Activated CD4-positive, CD25-positive, alpha-beta regulatory T cell treated with anti-CD3 and anti-CD28 coated beads, Interleukin-2, amount 50 U/mL, for 24 hours (primary cell): ENCODE measurements at regions not wholly inside any gene's neighbourhood (a gene's known extent, or its start where the extent isn't known, plus 50 kb on each side); places are given as distances from the start of the nearest gene placed in this dataset.
A peak's percentile ranks its signal among the peaks of the same experiment; 100 is the strongest.
"Not testable (repeated sequence)": the region's sequence is repeated elsewhere in the genome, so short reads cannot be mapped to it uniquely, and the experiment has no call there.

ENCODE experiments used
- ATAC-seq, 2 donors: fragments of 150-1000 bp; cut with Tn5 transposase; one replicate each; pipeline ENCODE4 v1.10.0; 2021; ENCODE audit warnings: mild to moderate bottlenecking in 1 of 2, moderate library complexity in 1 of 2

GRCh38 chr1:70490153-70490552, 79.1 kb downstream of the CTH start:
- no peak for ATAC-seq

DNA sequence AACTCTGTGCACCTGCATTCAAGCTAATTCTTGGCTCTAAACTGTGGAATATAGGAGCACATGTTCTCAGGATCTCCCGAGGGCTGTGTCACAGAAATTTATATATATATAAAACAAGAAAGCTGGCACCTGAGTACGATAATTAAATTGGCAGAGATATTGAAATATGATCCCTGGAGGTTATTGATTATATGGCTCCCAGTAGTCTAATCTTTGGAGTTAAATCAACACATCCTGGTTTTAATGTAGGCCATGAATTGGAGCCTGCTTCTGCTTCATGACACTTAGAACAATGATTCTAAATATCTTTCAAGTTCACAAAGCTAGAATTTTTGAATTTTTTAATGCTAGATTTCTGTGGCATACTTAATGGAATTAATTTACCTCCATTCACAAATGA, 84.3 kb downstream of the CTH start:
- ATAC-seq = no peak

DNA sequence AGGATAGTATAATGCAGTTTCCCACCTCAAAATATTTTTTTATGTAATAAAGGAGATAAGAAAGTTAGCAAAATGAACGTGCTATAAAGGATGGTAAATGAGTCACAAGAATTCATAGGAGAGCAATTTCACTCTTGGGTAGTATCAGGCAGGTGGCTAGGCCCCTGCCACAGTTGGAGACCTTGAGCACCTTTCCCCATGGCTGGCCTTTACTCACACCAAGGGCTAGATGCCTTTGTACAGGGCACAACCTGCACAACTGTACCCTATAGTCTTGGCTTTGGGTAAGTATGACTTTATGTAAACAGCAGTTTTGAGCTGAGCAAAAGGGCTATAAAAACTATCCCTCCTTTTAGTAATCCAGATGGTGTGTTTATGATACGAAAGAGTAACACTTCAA, 85.1 kb downstream of the CTH start:
- no peak for ATAC-seq

GRCh38 chr1:70497152-70497551, 86.1 kb downstream of the CTH start:
- no peak for ATAC-seq

DNA sequence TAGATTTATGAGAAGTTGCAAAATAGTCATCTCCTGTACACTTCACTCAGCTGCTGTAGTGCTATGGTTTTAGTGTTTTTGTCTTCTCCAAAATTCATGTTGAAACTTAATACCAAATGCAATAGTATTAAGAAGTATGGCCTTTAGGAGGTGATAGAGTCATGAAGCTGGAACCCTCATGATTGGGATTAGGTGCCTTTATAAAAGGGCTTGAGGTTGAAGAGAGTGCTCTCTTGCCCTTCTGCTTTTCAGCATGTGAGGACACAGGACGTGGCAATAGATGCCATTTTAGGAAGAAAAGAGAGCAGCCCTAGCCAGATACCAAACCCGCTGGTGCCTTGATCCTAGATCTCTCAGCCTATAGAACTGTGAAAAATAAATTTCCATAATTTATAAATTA, 87.6 kb downstream of the CTH start:
- no peak for ATAC-seq

GRCh38 chr1:70499695-70500094, 88.6 kb downstream of the CTH start:
- no peak for ATAC-seq

DNA sequence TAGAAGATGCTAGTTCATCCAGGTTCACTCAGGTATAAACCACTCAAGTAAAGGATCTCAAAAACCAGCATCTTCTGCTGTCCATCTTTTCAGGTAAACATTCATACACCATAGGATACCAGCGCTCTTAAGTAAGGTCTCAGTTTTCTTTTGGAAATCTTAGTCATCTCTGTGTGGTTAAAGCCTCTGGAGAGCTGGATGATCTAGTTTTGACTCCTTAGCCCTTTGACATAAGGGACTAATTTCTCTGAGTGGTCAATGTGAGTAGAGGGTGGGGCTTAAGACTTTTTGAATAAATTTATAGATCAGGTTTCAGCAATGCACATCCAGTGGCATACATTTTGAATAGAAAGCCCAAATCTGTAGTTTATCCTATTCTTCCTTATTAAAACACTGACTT, 92.3 kb downstream of the CTH start:
- ATAC-seq = no peak

GRCh38 chr1:70504176-70504820, 93.2 kb downstream of the CTH start:
- ATAC-seq = peak; percentile 35 to 48

GRCh38 chr1:70504821-70505193, 93.7 kb downstream of the CTH start:
- no peak for ATAC-seq

GRCh38 chr1:70507991-70508390, 96.9 kb downstream of the CTH start:
- ATAC-seq = not testable (repeated sequence)

DNA sequence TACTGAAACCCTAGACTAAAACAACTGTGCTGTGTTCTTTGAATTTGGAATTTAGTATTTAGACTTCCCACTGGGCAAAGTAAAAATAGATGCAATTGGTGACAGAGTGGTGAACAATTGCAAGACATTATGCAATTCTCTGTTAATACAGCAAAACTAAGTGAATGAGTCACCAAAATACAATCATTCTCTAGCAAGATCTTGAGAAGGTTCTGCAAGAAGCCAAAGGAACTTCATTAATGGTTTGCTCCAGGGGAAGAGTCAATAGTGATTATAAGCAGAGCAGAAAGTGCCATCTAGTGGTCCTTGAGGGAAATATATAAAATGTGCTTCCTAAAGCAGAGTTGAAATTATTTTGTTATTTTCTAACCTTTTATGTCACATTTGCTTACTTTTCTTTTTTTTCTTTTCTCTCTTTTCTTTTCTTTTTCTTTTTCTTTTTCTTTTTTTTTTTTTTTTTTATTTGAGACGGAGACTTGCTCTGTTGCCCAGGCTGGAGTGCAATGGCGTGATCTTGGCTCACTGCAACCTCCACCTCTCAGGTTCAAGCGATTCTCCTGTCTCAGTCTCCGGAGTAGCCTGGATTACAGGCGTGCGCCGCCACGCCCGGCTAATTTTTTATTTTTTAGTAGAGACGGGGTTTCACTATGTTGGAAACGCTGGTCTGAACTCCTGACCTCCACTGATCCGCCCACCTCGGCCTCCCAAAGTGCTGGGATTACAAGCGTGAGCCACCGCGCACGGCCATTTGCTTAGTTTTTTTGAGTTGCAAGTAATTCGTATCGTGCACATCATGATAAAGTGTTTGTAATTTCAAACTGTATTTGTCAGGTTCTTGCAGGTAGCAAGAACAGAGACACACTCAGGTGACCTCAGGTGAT, 99.2 kb downstream of the CTH start:
- peak; percentile 75 to 76 for ATAC-seq

GRCh38 chr1:70517444-70517843, 106.4 kb downstream of the CTH start:
- no peak for ATAC-seq

GRCh38 chr1:70518106-70518505, 107.0 kb downstream of the CTH start:
- ATAC-seq = no peak

DNA sequence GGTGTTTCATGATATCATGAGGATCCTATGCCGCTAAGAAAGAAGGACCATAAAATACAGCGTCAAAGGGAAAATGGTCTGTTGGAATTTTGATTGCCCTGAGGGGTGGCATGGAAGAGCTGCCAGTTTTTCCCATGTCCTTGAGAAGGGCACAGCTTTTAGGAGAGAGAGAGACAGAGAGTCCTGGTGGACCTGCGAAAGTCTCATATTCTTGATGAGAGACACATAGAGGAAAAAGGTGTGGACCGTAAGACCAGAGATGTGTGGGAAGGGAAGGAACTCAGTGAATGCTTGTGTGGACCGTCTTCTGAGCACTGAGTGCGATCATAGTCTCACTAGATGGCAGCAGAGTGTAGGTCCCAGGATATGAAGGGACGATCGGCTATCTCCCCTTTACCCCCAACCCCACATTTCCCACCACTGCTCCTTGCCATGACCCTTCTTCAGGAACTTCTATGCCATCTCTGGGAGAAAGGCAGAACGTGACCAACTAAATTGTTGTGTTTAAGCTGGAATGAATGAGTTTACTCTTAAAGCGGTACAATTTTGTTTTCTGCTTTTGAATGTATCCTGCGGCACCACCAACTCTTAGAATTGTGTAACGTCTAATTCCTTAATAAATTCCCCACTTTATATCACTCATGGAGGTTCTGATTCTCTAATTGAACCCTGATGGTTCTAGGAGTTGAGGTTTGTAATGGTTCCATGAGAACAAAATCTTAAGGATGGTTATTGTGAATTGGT, 117.7 kb downstream of the CTH start:
- ATAC-seq = peak; percentile 38 to 53

DNA sequence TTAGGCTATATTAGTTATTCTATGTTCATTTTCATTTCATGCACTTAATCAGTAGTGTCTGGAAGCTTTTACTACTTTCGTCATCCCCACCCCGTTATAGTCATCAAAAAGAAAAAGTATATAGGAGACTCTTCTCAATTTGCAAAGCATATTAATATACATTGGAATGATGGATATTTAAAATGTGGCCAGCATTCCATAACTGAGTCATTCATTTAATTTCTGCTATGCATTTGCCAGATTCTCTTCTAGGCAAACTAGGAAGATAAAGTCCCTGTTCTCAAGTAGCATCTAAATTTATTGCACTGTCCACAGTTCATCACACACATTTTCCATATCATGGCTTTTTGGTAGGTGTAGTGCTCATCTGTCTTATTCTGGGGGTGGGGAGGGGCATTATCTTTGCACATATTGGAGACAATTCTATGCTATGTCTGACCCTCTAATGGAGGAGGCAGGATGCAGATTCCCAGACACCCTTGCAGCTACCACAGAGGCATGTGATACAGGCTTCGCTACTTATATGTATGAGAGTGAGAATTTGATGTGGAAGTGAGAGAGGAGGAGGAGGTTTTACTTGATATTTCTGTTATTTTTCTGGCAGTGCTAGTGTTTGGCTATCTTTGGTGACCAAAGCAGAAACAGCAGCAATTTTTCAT, 125.8 kb downstream of the CTH start:
- no peak for ATAC-seq

- no peak for ATAC-seq
Observed at GRCh38 chr1:70537788-70538187, 126.7 kb downstream of the CTH start.

- no peak for ATAC-seq
Observed at GRCh38 chr1:70542030-70542429, 131.0 kb downstream of the CTH start.

GRCh38 chr1:70542856-70543255, 131.8 kb downstream of the CTH start:
- ATAC-seq = no peak

DNA sequence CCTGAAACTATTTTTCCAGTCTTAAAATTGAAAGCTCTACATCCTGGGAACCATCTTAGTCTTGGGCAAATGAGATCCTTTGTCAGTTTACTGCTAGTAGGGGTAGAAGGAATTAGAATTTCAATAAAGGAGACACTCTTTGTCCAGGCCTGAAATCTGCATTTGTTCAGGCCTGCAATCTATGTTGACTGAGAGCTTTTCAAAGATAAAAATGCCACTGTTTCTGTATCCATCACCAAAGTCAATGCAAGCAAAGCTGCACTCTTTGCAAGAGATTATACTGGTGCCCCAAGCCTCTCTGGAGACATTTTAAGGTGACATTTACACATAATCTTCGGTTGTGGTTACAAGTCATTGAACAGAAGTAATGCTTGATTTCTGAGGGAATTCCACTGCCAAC, 135.7 kb downstream of the CTH start:
- no peak for ATAC-seq

DNA sequence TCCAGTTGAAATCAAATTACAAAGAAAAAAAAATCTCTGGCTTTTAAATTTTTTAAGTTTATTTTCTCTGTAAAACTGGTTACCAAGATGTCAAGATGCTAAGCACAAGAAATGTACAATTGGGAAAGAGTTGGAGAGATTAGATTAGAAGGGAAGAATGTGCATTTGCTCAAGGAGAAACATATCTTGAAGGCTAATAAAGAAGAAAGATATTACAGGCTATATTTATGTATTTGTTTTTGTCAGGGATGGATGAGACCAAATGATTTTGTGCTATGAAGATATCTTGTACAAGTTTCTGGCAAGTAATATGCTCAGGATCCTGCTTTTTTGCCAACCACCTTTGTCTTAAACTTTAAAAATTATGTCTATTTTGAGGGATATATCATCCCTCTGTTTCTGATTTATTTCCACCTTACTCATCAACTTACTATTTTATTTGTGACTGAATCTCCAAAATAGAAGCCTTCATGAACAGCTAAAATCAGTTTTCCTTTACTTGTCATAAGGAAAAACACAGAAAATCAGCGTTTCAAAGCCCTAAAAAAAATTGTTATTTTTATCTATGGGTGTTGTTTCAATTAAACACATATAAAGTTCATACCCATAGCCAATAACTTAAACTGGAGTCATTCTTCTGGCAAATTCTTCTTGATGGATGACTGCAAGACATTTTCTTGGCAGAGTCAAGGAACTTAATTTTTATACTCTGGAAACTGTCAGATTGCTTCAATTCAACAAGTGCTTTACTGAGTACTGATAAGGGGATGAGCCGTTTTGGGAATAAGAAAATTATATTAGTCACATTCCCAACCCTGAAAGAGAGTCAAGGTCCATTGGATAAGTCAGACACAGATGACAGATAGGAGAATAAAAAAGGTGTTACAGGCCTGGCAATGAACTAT, 141.8 kb downstream of the CTH start:
- ATAC-seq = no peak

GRCh38 chr1:70553567-70553956, 142.5 kb downstream of the CTH start:
- ATAC-seq = no peak

DNA sequence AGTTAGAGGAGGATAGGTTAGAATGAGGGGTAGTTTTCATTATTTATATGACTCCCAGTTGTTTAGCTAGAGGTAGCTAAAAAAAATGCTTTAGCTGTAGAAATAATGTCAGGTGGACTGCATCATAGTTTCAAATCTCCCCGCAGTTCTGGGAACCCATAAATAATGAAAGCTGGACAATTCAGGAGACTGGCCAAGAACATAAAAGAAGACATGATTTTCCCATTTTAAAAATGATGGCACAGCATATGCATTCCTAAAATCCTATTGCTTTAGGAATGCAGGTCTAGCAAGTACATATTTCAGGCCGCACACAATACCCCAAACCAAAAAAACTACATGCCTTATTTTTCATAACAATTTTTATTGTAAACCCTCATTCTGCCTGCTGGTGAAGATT, 143.3 kb downstream of the CTH start:
- ATAC-seq = no peak
